Panc1 (cell line): ENCODE measurements at regions not wholly inside any gene's neighbourhood (a gene's known extent, or its start where the extent isn't known, plus 50 kb on each side); places are given as distances from the start of the nearest gene placed in this dataset.

Experiments
- ATAC-seq: fragments of 200-7000 bp; cut with Tn5 transposase; 2 replicates; pipeline ENCODE4 v1.9.1; 2020; ENCODE audit warnings: mild to moderate bottlenecking, moderate library complexity
- BruUV-seq: library from RNA; stranded (reverse); fragments of 400-500 nt; replicated peaks from 2 replicates; lab custom pipeline; 2021; lab: Mats Ljungman, UMichigan
- CTCF ChIA-PET: fragments of 300-600 bp; sonication (Branson Sonifier 250); formaldehyde crosslinking; loops from one replicate; lab custom pipeline; 2022; ENCODE audit warnings: antibody characterized with exemption; lab: Charles Lee
- POLR2A ChIA-PET: fragments of 300-600 bp; sonication (Branson Sonifier 250); formaldehyde crosslinking; loops from one replicate; lab custom pipeline; 2022; ENCODE audit warnings: antibody characterized with exemption; lab: Charles Lee
- DNase-seq: peaks from one replicate; pipeline ENCODE4 v3.0.0-alpha.2; 2010; ENCODE audit warnings: low read depth, low spot score
- H3K27ac ChIP-seq: 2 replicates; pipeline ENCODE4 v1.5.1; 2011; ENCODE audit warnings: mild to moderate bottlenecking, low read length, inconsistent platforms
- H3K27me3 ChIP-seq: fragments of 200-500 bp; sonication (Bioruptor generic); 2 replicates; pipeline ENCODE4 v1.6.0; 2014; ENCODE audit warnings: low read length, inconsistent platforms; ENCODE audit not compliant: control insufficient read depth, insufficient read depth
- H3K36me3 ChIP-seq: fragments of 200-500 bp; sonication (Bioruptor generic); 2 replicates; pipeline ENCODE4 v1.5.1; 2014; ENCODE audit warnings: inconsistent platforms, mild to moderate bottlenecking, low read length, moderate library complexity; ENCODE audit not compliant: control insufficient read depth, insufficient read depth
- H3K4me1 ChIP-seq: 2 replicates; pipeline ENCODE4 v1.5.1; 2011; ENCODE audit warnings: inconsistent platforms, mild to moderate bottlenecking, low read length, moderate library complexity; ENCODE audit not compliant: control insufficient read depth, insufficient read depth
- H3K4me3 ChIP-seq, 2 experiments: 2 replicates each; pipeline ENCODE4 v1.5.1; 2011 to 2012; ENCODE audit warnings: low read depth in 2 of 2, low read length in 2 of 2, mild to moderate bottlenecking in 2 of 2, inconsistent platforms in 1 of 2, moderate library complexity in 1 of 2
- H3K9me3 ChIP-seq: fragments of 200-500 bp; sonication (Bioruptor generic); 2 replicates; pipeline ENCODE4 v1.5.1; 2014; ENCODE audit warnings: low read depth, mild to moderate bottlenecking, inconsistent platforms, low read length, moderate library complexity; ENCODE audit not compliant: control insufficient read depth, insufficient read depth
- CTCF ChIP-seq: fragments of 450-650 bp; IDR thresholded peaks from 2 replicates; pipeline ENCODE4 v1.5.1; 2017; ENCODE audit warnings: mild to moderate bottlenecking
- POLR2AphosphoS5 ChIP-seq: IDR thresholded peaks from 2 replicates; pipeline ENCODE4 v1.6.1; 2012; ENCODE audit warnings: mild to moderate bottlenecking, low read depth, low read length, moderate library complexity
- REST ChIP-seq, 2 experiments: IDR thresholded peaks; 2 replicates each; pipeline ENCODE4 v1.6.1; 2011 to 2012; ENCODE audit warnings: low read depth in 2 of 2, control low read depth in 1 of 2, low read length in 1 of 2, mild to moderate bottlenecking in 1 of 2, moderate library complexity in 1 of 2; ENCODE audit not compliant: insufficient read depth in 1 of 2
- SIN3A ChIP-seq: IDR thresholded peaks from 2 replicates; pipeline ENCODE4 v1.6.1; 2012; ENCODE audit warnings: low read depth, mild to moderate bottlenecking, low read length, moderate library complexity, borderline replicate concordance; ENCODE audit not compliant: insufficient read depth
- in situ Hi-C: cut with HindIII; loops from 2 replicates; pipeline ENCODE4 v1.10.0; 2016; ENCODE audit warnings: low sequenced_read_pairs, low pct_unique_long_range_greater_than_20kb
- intact Hi-C: fragments of 100-400 bp; cut with micrococcal nuclease; formaldehyde crosslinking; loops from one replicate; pipeline ENCODE4 v1.10.0; 2022; ENCODE audit not compliant: unreplicated experiment

GRCh38 chr3:83928903-83929302 is 1029.9 kb upstream of the CADM2 start:
- in situ Hi-C loops: no loop called here
- H3K27ac ChIP-seq: no peak overlapping the region

GRCh38 chr3:83934192-83935021 is 1024.4 kb upstream of the CADM2 start:
- H3K4me3 ChIP-seq: no peak overlapping the region
- ChIA-PET CTCF (no interaction called here), POLR2A (no interaction called here)
- BruUV-seq: no TSS peak
- intact Hi-C loops (no loop called here), in situ Hi-C loops (no loop called here)
- no peaks in the 10 kb centered on the region for H3K36me3 ChIP-seq
- no peaks in the 10 kb centered on the region for H3K4me1 ChIP-seq
- no peak for TF ChIP-seq POLR2AphosphoS5
- TF ChIP-seq SIN3A: no peak
- TF ChIP-seq REST (IDR thresholded peaks at IDR 0.05; ENCODE audit: insufficient read depth in 1 of 2, low read depth in 2 of 2, low read length in 1 of 2): no peak
- TF ChIP-seq CTCF: no peak
- H3K27me3 ChIP-seq: no peaks in the 10 kb centered on the region
- no peak overlapping the region for H3K27ac ChIP-seq
- ATAC-seq (no peak), DNase-seq (no peak)
- no peaks in the 10 kb centered on the region for H3K9me3 ChIP-seq

More at GRCh38 chr3:83928903-83929302, 1029.9 kb upstream of the CADM2 start:
- Histone ChIP-seq H3K27me3 (no peaks in the 10 kb centered on the region), H3K4me1 (no peaks in the 10 kb centered on the region), H3K4me3 (no peak overlapping the region), H3K36me3 (no peaks in the 10 kb centered on the region), H3K9me3 (peaks cover 9% of the 10 kb centered on the region)
- ChIA-PET POLR2A (no interaction called here), CTCF (no interaction called here)
- TF ChIP-seq REST (IDR thresholded peaks at IDR 0.05; ENCODE audit: insufficient read depth in 1 of 2, low read depth in 2 of 2, low read length in 1 of 2) (no peak), POLR2AphosphoS5 (no peak), CTCF (no peak)
- ATAC-seq (no peak), DNase-seq (no peak)
- intact Hi-C loops: no loop called here
- no TSS peak for BruUV-seq
